ENCODE measurements at regions not wholly inside any gene's neighbourhood (a gene's known extent, or its start where the extent isn't known, plus 50 kb on each side); places are given as distances from the start of the nearest gene placed in this dataset.

DNA sequence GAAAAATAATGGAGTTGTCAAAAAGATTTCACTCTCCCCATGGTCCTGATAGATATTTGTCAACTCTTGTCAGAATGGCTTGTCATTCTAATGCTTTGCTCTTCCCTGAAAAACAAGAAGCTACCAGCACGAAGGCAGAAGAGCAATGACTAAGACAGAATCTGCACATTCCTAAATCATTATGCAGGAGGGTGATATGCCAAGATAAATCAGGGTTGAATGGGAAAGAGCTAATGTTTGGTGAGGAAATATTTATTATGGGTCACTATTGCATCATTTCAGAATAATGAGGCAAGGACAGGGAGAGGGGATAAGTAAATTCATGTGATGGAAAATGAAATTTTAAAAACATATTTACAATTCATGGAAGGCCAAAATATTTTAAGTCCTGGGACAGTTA, 297.5 kb upstream of the XYLT1 start:
- Mint-ChIP-seq H3K9me3 (peaks cover 4% of the 10 kb centered on the region), H3K4me1 (ENCODE audit: low read depth) (no peaks in the 10 kb centered on the region), H3K4me3 (no peak overlapping the region), H3K36me3 (ENCODE audit: low read depth) (no peaks in the 10 kb centered on the region), H3K27me3 (ENCODE audit: insufficient read depth) (peaks cover 4% of the 10 kb centered on the region), H3K27ac (no peak overlapping the region)
- no peak for DNase-seq (ENCODE audit: low spot score)
- intact Hi-C loops (cut with micrococcal nuclease), result no loop called here

GRCh38 chr16:17766012-17766411, 295.3 kb upstream of the XYLT1 start:
- no peak for DNase-seq (ENCODE audit: low spot score)
- peaks cover 4% of the 10 kb centered on the region for H3K9me3 Mint-ChIP-seq
- H3K27me3 Mint-ChIP-seq (ENCODE audit: insufficient read depth), result peaks cover 4% of the 10 kb centered on the region
- H3K27ac Mint-ChIP-seq, result no peak overlapping the region
- H3K4me1 Mint-ChIP-seq (ENCODE audit: low read depth), result no peaks in the 10 kb centered on the region
- no peaks in the 10 kb centered on the region for H3K36me3 Mint-ChIP-seq (ENCODE audit: low read depth)
- intact Hi-C loops (cut with micrococcal nuclease), result no loop called here
- no peak overlapping the region for H3K4me3 Mint-ChIP-seq

GRCh38 chr16:17759451-17760390, 289.0 kb upstream of the XYLT1 start:
- no peaks in the 10 kb centered on the region for H3K4me1 Mint-ChIP-seq (ENCODE audit: low read depth)

GRCh38 chr16:17757808-17758207, 287.0 kb upstream of the XYLT1 start:
- Mint-ChIP-seq H3K36me3 (ENCODE audit: low read depth) (no peaks in the 10 kb centered on the region), H3K4me1 (ENCODE audit: low read depth) (no peaks in the 10 kb centered on the region), H3K27ac (no peak overlapping the region), H3K27me3 (ENCODE audit: insufficient read depth) (no peaks in the 10 kb centered on the region), H3K4me3 (no peak overlapping the region), H3K9me3 (peaks cover 15% of the 10 kb centered on the region)
- no peak for DNase-seq (ENCODE audit: low spot score)
- intact Hi-C loops (cut with micrococcal nuclease), result no loop called here

More at GRCh38 chr16:17759451-17760390, 289.0 kb upstream of the XYLT1 start:
- Mint-ChIP-seq H3K27ac (no peak overlapping the region), H3K36me3 (ENCODE audit: low read depth) (no peaks in the 10 kb centered on the region), H3K27me3 (ENCODE audit: insufficient read depth) (peaks cover 4% of the 10 kb centered on the region), H3K9me3 (peaks cover 12% of the 10 kb centered on the region), H3K4me3 (no peak overlapping the region)
- no peak for DNase-seq (ENCODE audit: low spot score)
- intact Hi-C loops (cut with micrococcal nuclease), result no loop called here

DNA sequence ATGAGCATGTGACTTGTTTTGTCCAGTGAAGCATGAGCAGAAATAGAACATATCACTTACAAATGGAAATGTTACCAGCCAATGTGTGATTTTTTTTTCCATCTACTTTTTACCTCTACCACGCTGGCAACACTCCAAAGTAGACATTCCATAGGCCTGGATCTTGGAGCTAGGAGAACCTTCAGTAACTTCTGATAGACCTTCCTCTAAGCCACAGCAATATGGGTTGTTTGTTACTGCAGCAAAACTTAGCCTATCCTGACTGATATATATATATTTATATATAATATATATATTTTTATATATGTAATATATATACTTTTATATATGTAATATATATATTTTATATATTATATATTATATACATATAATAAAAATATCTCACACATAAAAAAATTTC, 284.4 kb upstream of the XYLT1 start:
- DNase-seq (ENCODE audit: low spot score), result no peak
- intact Hi-C loops (cut with micrococcal nuclease), result no loop called here
- no peaks in the 10 kb centered on the region for H3K4me1 Mint-ChIP-seq (ENCODE audit: low read depth)
- H3K4me3 Mint-ChIP-seq, result no peak overlapping the region
- H3K27ac Mint-ChIP-seq, result no peak overlapping the region
- H3K9me3 Mint-ChIP-seq, result peaks cover 15% of the 10 kb centered on the region
- no peaks in the 10 kb centered on the region for H3K27me3 Mint-ChIP-seq (ENCODE audit: insufficient read depth)
- H3K36me3 Mint-ChIP-seq (ENCODE audit: low read depth), result no peaks in the 10 kb centered on the region

DNA sequence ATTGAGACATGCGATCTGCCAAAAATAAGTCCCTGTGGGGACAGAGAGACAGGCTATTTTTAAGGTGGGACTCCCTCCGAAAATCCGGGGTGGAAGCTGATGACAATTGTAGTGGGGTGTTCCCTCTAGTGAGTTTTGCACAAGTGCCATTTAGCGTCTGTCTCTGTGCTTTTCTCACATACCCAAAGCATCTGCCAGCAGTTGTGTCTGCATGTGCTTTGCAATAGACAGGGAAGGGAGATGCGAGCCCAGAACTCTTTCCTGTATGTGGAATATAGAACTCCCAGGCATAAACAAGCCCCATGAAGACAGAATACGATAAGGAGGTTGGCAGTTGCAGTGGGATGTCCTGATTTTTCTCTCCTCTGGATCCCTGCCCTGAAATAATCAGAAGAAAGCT, 282.7 kb upstream of the XYLT1 start:
- Mint-ChIP-seq H3K4me1 (ENCODE audit: low read depth) (no peaks in the 10 kb centered on the region), H3K36me3 (ENCODE audit: low read depth) (no peaks in the 10 kb centered on the region), H3K4me3 (no peak overlapping the region), H3K27me3 (ENCODE audit: insufficient read depth) (no peaks in the 10 kb centered on the region), H3K27ac (no peak overlapping the region), H3K9me3 (peaks cover 20% of the 10 kb centered on the region)
- DNase-seq (ENCODE audit: low spot score), result no peak
- intact Hi-C loops (cut with micrococcal nuclease), result no loop called here

DNA sequence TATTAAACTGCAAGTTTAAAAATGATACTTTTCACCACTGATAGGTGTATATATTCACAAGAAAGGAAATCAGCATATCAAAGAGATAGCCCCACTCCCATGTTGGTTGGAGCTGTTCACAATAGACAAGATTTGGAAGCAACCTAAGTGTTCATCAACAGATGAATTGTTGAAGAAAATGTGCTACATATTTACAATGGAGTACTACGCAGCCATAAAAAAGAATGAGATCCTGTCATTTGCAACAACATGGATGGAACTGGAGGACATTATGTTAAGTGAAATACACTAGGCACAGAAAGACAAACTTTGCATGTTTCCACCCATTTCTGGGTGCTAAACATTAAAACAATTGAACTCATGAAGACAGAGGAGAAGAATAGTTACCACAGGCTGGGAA, 278.9 kb upstream of the XYLT1 start:
- peaks cover 8% of the 10 kb centered on the region for H3K9me3 Mint-ChIP-seq
- no peaks in the 10 kb centered on the region for H3K27me3 Mint-ChIP-seq (ENCODE audit: insufficient read depth)
- H3K4me3 Mint-ChIP-seq, result no peak overlapping the region
- no peaks in the 10 kb centered on the region for H3K36me3 Mint-ChIP-seq (ENCODE audit: low read depth)
- intact Hi-C loops (cut with micrococcal nuclease), result no loop called here
- H3K27ac Mint-ChIP-seq, result no peak overlapping the region
- H3K4me1 Mint-ChIP-seq (ENCODE audit: low read depth), result no peaks in the 10 kb centered on the region
- DNase-seq (ENCODE audit: low spot score), result no peak

GRCh38 chr16:17748044-17748719, 277.4 kb upstream of the XYLT1 start:
- H3K27me3 Mint-ChIP-seq (ENCODE audit: insufficient read depth), result no peaks in the 10 kb centered on the region
- no peaks in the 10 kb centered on the region for H3K4me1 Mint-ChIP-seq (ENCODE audit: low read depth)
- DNase-seq (ENCODE audit: low spot score), result no peak
- H3K4me3 Mint-ChIP-seq, result no peak overlapping the region
- no peak overlapping the region for H3K27ac Mint-ChIP-seq
- peaks cover 5% of the 10 kb centered on the region for H3K9me3 Mint-ChIP-seq
- intact Hi-C loops (cut with micrococcal nuclease), result no loop called here
- no peaks in the 10 kb centered on the region for H3K36me3 Mint-ChIP-seq (ENCODE audit: low read depth)

DNA sequence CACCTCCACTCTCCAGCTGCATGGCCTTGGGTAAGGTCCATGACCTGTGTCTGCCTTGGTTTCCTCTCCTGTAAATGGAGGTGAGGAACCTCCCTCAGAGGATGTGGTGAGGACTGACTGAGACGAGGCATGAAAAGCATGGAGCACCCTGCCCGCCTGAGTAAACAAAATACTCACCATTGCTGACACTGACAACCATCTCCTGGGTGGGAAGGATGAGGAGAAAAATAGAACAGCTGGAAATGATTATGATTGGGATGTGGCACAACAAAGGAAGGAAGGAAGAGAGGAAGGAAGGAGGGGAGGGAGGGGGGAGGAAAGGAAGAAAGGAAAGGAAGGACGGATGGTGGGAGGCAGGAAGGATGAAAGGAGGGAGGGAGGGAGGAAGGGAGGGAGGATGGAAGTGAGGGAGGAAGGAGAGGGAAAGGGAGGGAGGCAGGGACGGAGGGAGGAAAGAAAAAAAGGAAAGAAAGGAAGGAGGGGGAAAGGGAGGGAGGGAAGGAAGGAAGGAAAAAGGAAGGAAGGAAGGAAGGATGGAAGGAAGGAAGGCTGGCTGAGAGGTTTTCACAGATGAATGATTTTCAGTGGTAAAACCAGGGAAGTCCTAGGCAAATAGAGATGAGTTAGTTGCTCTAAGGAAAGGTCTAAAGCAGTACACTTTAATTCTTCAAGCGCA, 276.5 kb upstream of the XYLT1 start:
- no peak for DNase-seq (ENCODE audit: low spot score)
- Mint-ChIP-seq H3K4me1 (ENCODE audit: low read depth) (no peaks in the 10 kb centered on the region), H3K36me3 (ENCODE audit: low read depth) (no peaks in the 10 kb centered on the region), H3K27me3 (ENCODE audit: insufficient read depth) (no peaks in the 10 kb centered on the region), H3K4me3 (no peak overlapping the region), H3K27ac (no peak overlapping the region), H3K9me3 (peaks cover 5% of the 10 kb centered on the region)
- intact Hi-C loops (cut with micrococcal nuclease), result no loop called here

GRCh38 chr16:17744921-17745572, 274.3 kb upstream of the XYLT1 start:
- Mint-ChIP-seq H3K4me1 (ENCODE audit: low read depth) (no peaks in the 10 kb centered on the region), H3K27ac (no peak overlapping the region), H3K27me3 (ENCODE audit: insufficient read depth) (peaks cover under 1% of the 10 kb centered on the region), H3K36me3 (ENCODE audit: low read depth) (no peaks in the 10 kb centered on the region), H3K9me3 (peaks cover 5% of the 10 kb centered on the region), H3K4me3 (no peak overlapping the region)
- intact Hi-C loops (cut with micrococcal nuclease), result no loop called here
- DNase-seq (ENCODE audit: low spot score), result no peak

GRCh38 chr16:17743578-17743977, 272.8 kb upstream of the XYLT1 start:
- Mint-ChIP-seq H3K4me1 (ENCODE audit: low read depth) (no peaks in the 10 kb centered on the region), H3K27me3 (ENCODE audit: insufficient read depth) (peaks cover 3% of the 10 kb centered on the region), H3K36me3 (ENCODE audit: low read depth) (no peaks in the 10 kb centered on the region), H3K4me3 (no peak overlapping the region), H3K27ac (no peak overlapping the region), H3K9me3 (no peaks in the 10 kb centered on the region)
- intact Hi-C loops (cut with micrococcal nuclease), result no loop called here
- DNase-seq (ENCODE audit: low spot score), result no peak

GRCh38 chr16:17743158-17743557, 272.4 kb upstream of the XYLT1 start:
- no peak overlapping the region for H3K4me3 Mint-ChIP-seq
- intact Hi-C loops (cut with micrococcal nuclease), result no loop called here
- no peak for DNase-seq (ENCODE audit: low spot score)

More at GRCh38 chr16:17743158-17743557, 272.4 kb upstream of the XYLT1 start:
- Mint-ChIP-seq H3K9me3 (no peaks in the 10 kb centered on the region), H3K36me3 (ENCODE audit: low read depth) (no peaks in the 10 kb centered on the region), H3K27me3 (ENCODE audit: insufficient read depth) (peaks cover 3% of the 10 kb centered on the region), H3K4me1 (ENCODE audit: low read depth) (no peaks in the 10 kb centered on the region), H3K27ac (no peak overlapping the region)

All from activated T-helper 1 cell treated with anti-CD3 and anti-CD28 coated beads, Interleukin-12 subunit alpha, Interleukin-12 subunit beta, Interleukin-2, Interleukin-4 antibody, amounts not matched to agents 30 ng/mL and 10 ng/mL and 1 ng/mL, durations not matched to agents 14 hours and 24 hours and 36 hours (primary cell).